ENCODE measurements at regions not wholly inside any gene's neighbourhood (a gene's known extent, or its start where the extent isn't known, plus 50 kb on each side); places are given as distances from the start of the nearest gene placed in this dataset.

DNA sequence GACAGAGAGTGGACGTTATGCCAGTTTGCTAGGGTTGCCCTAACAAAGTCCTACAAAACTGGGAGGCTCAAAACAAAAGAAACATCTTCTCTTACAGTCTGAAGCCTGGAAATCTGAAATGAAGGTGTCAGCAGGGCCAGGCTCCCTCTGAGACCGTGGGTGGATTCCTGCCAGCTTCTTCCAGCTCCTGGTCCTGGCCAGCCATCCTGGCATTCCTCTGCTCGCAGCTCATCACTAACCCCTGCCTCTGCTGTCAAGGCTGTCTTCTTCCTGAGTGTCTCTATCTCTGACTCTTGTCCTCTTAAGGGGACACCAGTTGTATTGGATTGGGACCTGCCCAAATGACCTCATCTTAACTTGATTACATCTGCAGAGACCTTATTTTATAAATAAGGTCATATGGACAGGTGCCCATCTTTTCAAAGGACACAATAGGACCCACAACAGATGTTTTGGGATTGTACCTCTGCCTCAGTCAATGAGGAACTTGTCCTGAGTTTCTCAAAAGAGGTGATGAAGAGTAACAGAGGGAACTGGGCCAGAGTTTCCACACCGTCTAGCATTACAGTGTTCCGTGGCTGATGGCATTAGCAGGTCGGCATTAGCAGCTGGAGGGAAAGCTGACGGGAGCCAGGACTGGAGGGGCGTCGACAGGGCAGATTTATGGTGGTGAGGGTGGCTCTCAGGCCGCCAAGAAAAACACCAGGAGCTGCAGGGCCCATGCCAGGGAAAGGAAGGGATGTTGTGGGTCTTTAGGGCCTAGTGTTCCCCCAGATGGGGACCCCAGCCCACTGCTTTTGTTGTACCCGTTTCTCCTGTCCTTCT, 157.3 kb downstream of the TBXT start:
- DNase-seq (ENCODE audit: low read depth in 1 of 2, low spot score in 1 of 2) = no peak

DNA sequence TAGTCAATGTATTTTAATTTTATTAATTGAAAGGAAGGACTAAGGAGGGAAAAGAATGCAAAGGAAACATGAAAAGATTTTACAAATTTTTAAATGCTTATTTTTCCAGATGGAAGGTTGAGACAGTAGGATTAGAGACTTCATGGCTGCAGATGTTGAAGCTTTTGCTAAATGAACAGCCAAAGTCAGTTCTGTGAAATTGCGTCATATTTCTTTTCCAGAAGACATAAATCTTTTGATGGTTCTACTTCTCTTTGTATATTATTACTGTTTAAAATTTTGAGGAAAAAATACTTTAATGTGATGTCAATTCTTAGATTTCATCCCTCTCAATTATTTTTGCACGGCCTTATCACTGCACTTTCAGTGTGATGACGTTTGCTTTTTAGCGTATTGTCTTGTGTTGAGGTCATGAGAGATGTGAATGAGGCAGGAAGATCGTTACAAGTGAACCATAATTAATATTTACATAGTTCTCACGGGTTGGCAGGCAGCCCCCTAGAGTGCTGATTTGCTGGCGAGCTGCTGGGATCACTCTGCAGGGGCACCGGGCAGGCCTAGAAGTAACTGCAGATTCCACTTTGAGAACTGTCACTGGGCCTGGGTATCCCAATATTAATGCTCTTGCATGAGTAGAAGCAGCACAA, 158.1 kb downstream of the TBXT start:
- DNase-seq (ENCODE audit: low read depth in 1 of 2, low spot score in 1 of 2) = no peak

- DNase-seq (ENCODE audit: low read depth in 1 of 2, low spot score in 1 of 2) = no peak
Measured at GRCh38 chr6:166008441-166009369, 158.9 kb downstream of the TBXT start.

GRCh38 chr6:166007349-166008263, 160.0 kb downstream of the TBXT start:
- no peak for DNase-seq (ENCODE audit: low read depth in 1 of 2, low spot score in 1 of 2)

- no peak for DNase-seq (ENCODE audit: low read depth in 1 of 2, low spot score in 1 of 2)
Measured at GRCh38 chr6:166006900-166007301, 160.8 kb downstream of the TBXT start.

DNA sequence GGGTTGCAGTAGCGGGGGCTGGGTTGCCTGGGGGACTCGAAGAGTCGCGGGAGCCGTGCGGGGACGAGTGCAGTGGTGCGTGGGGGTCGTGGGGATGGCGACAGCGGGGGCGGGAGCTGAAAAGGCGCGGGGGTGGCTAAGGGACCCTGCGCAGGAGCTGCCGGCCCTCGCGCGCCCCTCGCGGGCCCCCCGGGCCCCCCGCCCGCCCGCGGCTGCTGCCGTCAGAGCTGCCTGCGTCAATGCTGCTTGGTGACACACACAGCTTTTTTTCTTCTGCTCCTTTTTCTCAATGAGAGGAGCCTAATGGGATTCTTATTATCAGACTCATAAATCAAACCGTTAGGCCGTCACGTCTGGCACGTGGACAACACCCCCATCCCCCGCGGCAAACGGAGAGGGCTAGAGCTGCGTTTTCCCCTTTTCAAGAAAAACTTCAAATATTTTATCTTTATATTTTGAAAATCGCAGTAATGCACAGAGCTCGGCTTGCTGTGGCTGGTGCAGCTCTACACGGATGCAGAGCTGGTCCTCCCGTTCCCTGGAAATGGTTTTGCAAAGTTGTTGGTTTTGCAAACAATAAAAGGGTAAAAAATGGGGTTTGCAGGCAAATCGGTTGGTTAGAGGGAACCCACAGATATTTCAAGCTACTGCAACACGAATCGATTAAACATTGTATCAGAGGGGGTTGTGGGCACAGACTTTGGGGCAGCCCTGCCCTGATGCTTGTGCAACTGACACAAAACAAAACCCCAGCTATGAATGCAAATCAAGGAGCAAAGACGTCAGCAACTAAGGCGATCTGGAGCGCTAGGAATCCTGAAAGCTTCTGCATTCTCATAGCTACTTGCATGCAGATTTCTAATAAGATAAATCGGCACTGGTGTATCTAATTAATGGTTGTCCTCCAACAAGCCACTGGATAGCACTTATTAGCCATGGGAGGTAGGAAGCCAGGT, 161.4 kb downstream of the TBXT start:
- no peak for DNase-seq (ENCODE audit: low read depth in 1 of 2, low spot score in 1 of 2)

- no peak for DNase-seq (ENCODE audit: low read depth in 1 of 2, low spot score in 1 of 2)
Measured at GRCh38 chr6:166005401-166005943, 162.2 kb downstream of the TBXT start.

- no peak for DNase-seq (ENCODE audit: low read depth in 1 of 2, low spot score in 1 of 2)
Measured at GRCh38 chr6:166004876-166005275, 162.8 kb downstream of the TBXT start.

GRCh38 chr6:166004471-166004870, 163.2 kb downstream of the TBXT start:
- DNase-seq (ENCODE audit: low read depth in 1 of 2, low spot score in 1 of 2) = no peak

DNA sequence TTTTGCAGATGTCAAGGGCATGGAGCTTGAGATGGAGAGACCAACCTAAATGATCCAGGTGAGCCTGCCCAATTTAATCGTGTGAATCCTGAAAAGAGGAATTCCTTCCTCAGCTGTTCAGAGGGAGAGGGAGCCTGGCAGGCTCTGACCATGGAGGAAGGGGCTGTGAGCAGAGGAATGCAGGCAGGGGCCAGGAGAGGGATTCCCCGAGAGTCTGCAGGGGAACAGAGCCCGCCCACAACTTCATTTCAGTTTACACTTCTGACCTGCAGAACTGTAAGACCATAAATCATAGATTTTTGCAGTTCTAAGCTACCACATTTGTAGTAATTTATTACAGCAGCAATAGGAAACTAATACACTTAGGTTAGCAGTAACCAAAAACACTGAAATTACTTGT, 164.1 kb downstream of the TBXT start:
- DNase-seq (ENCODE audit: low read depth in 1 of 2, low spot score in 1 of 2) = no peak

GRCh38 chr6:166001359-166001758, 166.3 kb downstream of the TBXT start:
- DNase-seq (ENCODE audit: low read depth in 1 of 2, low spot score in 1 of 2) = no peak

GRCh38 chr6:165999279-165999678, 168.4 kb downstream of the TBXT start:
- no peak for DNase-seq (ENCODE audit: low read depth in 1 of 2, low spot score in 1 of 2)

GRCh38 chr6:165998072-165998471, 169.6 kb downstream of the TBXT start:
- DNase-seq (ENCODE audit: low read depth in 1 of 2, low spot score in 1 of 2) = no peak

DNA sequence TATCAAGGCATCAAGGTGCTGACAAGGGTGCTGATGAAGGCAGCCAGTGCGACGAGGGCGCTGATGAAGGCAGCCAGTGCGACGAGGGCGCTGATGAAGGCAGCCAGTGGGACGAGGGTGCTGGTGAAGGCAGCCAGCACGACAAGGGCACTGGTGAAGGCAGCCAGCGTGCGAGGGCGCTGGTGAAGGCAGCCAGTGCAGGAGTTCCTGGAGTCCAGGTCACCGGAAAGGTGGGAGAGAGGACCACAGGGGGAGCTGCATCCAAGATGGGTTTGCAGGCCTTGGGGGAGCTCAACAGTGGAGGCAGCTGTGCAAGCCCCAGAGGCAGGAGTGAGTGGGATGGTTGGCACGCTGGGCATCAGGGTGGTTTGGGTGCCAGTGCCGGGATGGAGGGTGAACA, 176.3 kb downstream of the TBXT start:
- DNase-seq (ENCODE audit: low read depth in 1 of 2, low spot score in 1 of 2) = no peak

- no peak for DNase-seq (ENCODE audit: low read depth in 1 of 2, low spot score in 1 of 2)
Measured at GRCh38 chr6:165990216-165990615, 177.4 kb downstream of the TBXT start.

- DNase-seq (ENCODE audit: low read depth in 1 of 2, low spot score in 1 of 2) = no peak
Measured at GRCh38 chr6:165988757-165989456, 178.7 kb downstream of the TBXT start.

- DNase-seq (ENCODE audit: low read depth in 1 of 2, low spot score in 1 of 2) = no peak
Measured at GRCh38 chr6:165988302-165988756, 179.3 kb downstream of the TBXT start.

DNA sequence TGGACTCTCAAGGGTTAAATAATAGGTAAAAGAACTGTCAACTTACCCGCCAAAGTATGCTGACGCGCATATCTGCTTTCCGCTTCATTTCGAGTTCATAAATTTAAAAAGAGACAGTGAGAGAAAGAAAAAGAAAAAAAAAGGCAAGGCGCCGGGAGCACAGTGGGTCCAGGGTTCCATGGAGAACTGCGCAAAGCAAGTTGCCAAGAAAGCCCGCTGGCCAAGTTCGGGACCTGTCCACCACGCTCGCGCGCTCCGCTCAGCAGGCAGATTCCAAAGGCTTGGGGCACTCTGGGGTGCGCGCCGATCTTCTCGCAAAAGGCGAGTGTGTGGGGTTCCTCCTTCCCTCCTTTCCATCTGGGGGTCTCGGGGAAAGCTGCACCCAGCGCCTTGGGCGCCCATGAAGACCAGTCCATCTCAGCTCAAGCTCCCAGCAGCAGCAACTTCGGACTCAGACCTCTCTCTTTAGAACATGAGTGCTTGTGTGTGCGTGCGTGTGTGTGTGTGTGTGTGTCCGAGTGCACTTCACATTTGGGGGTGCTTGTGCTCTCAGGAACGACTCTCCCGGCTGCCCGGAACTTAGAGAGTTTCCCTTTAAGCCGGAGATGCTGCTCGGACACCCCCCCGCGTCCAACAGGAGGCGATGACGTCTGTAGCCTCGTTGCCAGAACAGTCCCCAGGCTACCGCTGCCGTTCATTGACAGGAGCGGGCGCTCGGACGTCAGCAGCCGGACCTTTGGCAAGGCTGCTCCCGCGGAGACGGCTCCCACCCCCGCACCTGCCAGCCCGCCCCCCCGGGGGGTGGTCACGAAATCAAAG, 180.0 kb downstream of the TBXT start:
- no peak for DNase-seq (ENCODE audit: low read depth in 1 of 2, low spot score in 1 of 2)
